ENCODE measurements at regions not wholly inside any gene's neighbourhood (a gene's known extent, or its start where the extent isn't known, plus 50 kb on each side); places are given as distances from the start of the nearest gene placed in this dataset.
"Not testable (repeated sequence)": the region's sequence is repeated elsewhere in the genome, so short reads cannot be mapped to it uniquely, and the experiment has no call there.

- DNase-seq = peak; percentile 1
Measured at GRCh38 chr4:184911310-184911709, 85.5 kb upstream of the ACSL1 start.

GRCh38 chr4:184913356-184914143, 87.8 kb upstream of the ACSL1 start:
- no peak for DNase-seq

- DNase-seq = not testable (repeated sequence)
Measured at GRCh38 chr4:184918799-184919198, 93.0 kb upstream of the ACSL1 start.

GRCh38 chr4:184921456-184921855, 95.7 kb upstream of the ACSL1 start:
- DNase-seq = no peak

- no peak for DNase-seq
Measured at GRCh38 chr4:184922301-184922700, 96.0 kb upstream of the HELT start.

GRCh38 chr4:184924516-184924915, 93.8 kb upstream of the HELT start:
- DNase-seq = no peak

- DNase-seq = no peak
Measured at GRCh38 chr4:184929476-184929875, 88.8 kb upstream of the HELT start.

- no peak for DNase-seq
Measured at GRCh38 chr4:184930026-184930425, 88.3 kb upstream of the HELT start.

GRCh38 chr4:184932343-184932742, 85.9 kb upstream of the HELT start:
- no peak for DNase-seq

GRCh38 chr4:184933311-184933710, 85.0 kb upstream of the HELT start:
- no peak for DNase-seq

- no peak for DNase-seq
Measured at GRCh38 chr4:184934184-184934583, 84.1 kb upstream of the HELT start.

- DNase-seq = no peak
Measured at GRCh38 chr4:184934961-184935360, 83.3 kb upstream of the HELT start.

GRCh38 chr4:184936071-184936470, 82.2 kb upstream of the HELT start:
- DNase-seq = no peak

- no peak for DNase-seq
Measured at GRCh38 chr4:184937030-184937710, 81.1 kb upstream of the HELT start.

- no peak for DNase-seq
Measured at GRCh38 chr4:184937745-184938144, 80.5 kb upstream of the HELT start.

- no peak for DNase-seq
Measured at GRCh38 chr4:184938871-184939270, 79.4 kb upstream of the HELT start.

GRCh38 chr4:184939978-184940377, 78.3 kb upstream of the HELT start:
- DNase-seq = no peak

- DNase-seq = no peak
Measured at GRCh38 chr4:184940500-184940899, 77.8 kb upstream of the HELT start.

- DNase-seq = no peak
Measured at GRCh38 chr4:184941671-184942418, 76.4 kb upstream of the HELT start.

GRCh38 chr4:184942444-184943425, 75.6 kb upstream of the HELT start:
- no peak for DNase-seq

- DNase-seq = no peak
Measured at GRCh38 chr4:184949020-184949419, 69.3 kb upstream of the HELT start.

GRCh38 chr4:184950117-184950830, 68.0 kb upstream of the HELT start:
- DNase-seq = no peak
